Kidney (tissue), 13 donors: ENCODE measurements at regions not wholly inside any gene's neighbourhood (a gene's known extent, or its start where the extent isn't known, plus 50 kb on each side); places are given as distances from the start of the nearest gene placed in this dataset.
A peak's percentile ranks its signal among the peaks of the same experiment; 100 is the strongest.

Source experiments
- DNase-seq, 5 donors: peaks; one replicate each; pipeline ENCODE4 v3.0.0-alpha.2; 2013 to 2020
- FAIRE-seq: peaks from 2 replicates; lab custom pipeline; 2012; peaks lifted over from hg19 to GRCh38; lab: Jason Lieb, UNC
- H3K27ac ChIP-seq, 2 donors: one replicate each; pipeline ENCODE4 v1.7.0; 2013; ENCODE audit warnings: low read depth in 2 of 2, low read length in 2 of 2, inconsistent platforms in 1 of 2
- H3K27me3 ChIP-seq: one replicate; pipeline ENCODE4 v1.7.1; 2013; ENCODE audit warnings: low read length, inconsistent platforms; ENCODE audit not compliant: control insufficient read depth, insufficient read depth
- H3K36me3 ChIP-seq, 3 donors: one replicate each; pipeline versions ENCODE4 v1.7.0 to v1.7.1; 2013; ENCODE audit warnings: low read length in 3 of 3, control low read depth in 1 of 3, inconsistent platforms in 1 of 3; ENCODE audit not compliant: insufficient read depth in 3 of 3, control insufficient read depth in 2 of 3
- H3K4me1 ChIP-seq, 3 donors: one replicate each; pipeline versions ENCODE4 v1.7.0 to v1.7.1; 2013; ENCODE audit warnings: low read length in 3 of 3, inconsistent platforms in 1 of 3, low read depth in 1 of 3; ENCODE audit not compliant: control insufficient read depth in 2 of 3, insufficient read depth in 2 of 3
- H3K4me3 ChIP-seq, 3 donors: one replicate each; pipeline versions ENCODE4 v1.7.0 to v1.8.1; 2013; ENCODE audit warnings: low read length in 3 of 3, control low read depth in 1 of 3, inconsistent platforms in 1 of 3
- H3K9ac ChIP-seq, 3 donors: one replicate each; pipeline versions ENCODE4 v1.7.0 to v1.7.1; 2013; ENCODE audit warnings: low read length in 3 of 3, control low read depth in 1 of 3, inconsistent platforms in 1 of 3
- H3K9me3 ChIP-seq, 3 donors: one replicate each; pipeline versions ENCODE4 v1.7.0 to v1.7.1; 2013; ENCODE audit warnings: low read length in 3 of 3, control low read depth in 1 of 3, inconsistent platforms in 1 of 3; ENCODE audit not compliant: control insufficient read depth in 2 of 3, insufficient read depth in 1 of 3
- intact Hi-C: fragments of 100-400 bp; cut with DNase I; formaldehyde crosslinking; loops from one replicate; pipeline ENCODE4 v1.11.1; 2022
- TF ChIP-seq, protein P1 (sequence below): IDR thresholded peaks from 3 replicates; pipeline ENCODE4 v1.5.1; 2012; ENCODE audit warnings: mild to moderate bottlenecking, moderate library complexity, borderline replicate concordance; ENCODE audit not compliant: insufficient read depth; ENCODE audit errors: extremely low read depth
- donor health status: control.
- donor health status: control.
- donor health status: control.
- donor health status: control.
- donor health status: control.
- donor health status: DM: yes; HTN: yes; CAD: no.
- donor health status: Normal renal cell carcinoma (clear cell type).

- H3K9me3 ChIP-seq = no peaks in the 10 kb centered on the region
- H3K4me1 ChIP-seq = peaks cover 0 to 10% (median 2%) of the 10 kb centered on the region in 3 donors
- H3K4me3 ChIP-seq = no peak overlapping the region
- no peak overlapping the region for H3K9ac ChIP-seq
- DNase-seq (no peak), FAIRE-seq (no peak)
- TF ChIP-seq, protein P1, sequence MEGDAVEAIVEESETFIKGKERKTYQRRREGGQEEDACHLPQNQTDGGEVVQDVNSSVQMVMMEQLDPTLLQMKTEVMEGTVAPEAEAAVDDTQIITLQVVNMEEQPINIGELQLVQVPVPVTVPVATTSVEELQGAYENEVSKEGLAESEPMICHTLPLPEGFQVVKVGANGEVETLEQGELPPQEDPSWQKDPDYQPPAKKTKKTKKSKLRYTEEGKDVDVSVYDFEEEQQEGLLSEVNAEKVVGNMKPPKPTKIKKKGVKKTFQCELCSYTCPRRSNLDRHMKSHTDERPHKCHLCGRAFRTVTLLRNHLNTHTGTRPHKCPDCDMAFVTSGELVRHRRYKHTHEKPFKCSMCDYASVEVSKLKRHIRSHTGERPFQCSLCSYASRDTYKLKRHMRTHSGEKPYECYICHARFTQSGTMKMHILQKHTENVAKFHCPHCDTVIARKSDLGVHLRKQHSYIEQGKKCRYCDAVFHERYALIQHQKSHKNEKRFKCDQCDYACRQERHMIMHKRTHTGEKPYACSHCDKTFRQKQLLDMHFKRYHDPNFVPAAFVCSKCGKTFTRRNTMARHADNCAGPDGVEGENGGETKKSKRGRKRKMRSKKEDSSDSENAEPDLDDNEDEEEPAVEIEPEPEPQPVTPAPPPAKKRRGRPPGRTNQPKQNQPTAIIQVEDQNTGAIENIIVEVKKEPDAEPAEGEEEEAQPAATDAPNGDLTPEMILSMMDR = no peak
- H3K27me3 ChIP-seq = no peaks in the 10 kb centered on the region
- H3K36me3 ChIP-seq = no peaks in the 10 kb centered on the region
- H3K27ac ChIP-seq = no peak overlapping the region
- intact Hi-C loops = no loop called here
These were observed 95.1 kb upstream of the CDH5 start for GRCh38 chr16:66271074-66272060.

DNA sequence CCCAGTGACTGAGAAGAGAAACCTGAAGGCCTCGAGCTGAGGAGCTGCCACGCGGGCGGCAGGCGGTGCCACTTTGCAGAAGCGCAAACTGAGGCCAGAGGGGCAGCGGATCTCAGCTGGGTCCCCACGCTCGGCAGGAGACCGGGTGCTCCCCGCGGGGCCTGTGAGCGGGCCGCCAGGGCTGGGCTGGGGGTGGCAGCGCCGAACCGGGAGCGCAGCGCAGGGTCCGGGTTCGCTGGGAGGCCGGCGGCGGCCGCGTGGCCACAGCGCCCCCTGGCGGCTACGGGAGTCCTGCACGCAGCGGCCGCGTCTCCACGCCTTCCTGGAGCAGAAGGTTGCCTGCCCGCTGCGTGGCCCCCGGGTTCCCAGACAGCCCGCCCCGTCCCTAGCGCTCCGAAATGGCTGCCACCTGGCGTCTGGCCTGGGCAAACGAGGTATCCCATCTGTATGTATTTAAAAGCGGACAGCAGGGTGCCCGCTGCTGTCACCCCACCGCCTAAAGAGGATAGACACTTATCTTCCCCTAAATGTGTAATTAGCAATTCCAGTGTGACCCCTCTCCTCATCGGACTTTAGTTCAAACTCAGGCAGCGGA, 96.1 kb upstream of the CDH5 start:
- H3K4me3 ChIP-seq = peak overlapping the region in 1 of 3 donors; percentile 41
- DNase-seq = peak; percentile 83 to 90 (median 85)
- no peaks in the 10 kb centered on the region for H3K36me3 ChIP-seq
- H3K4me1 ChIP-seq = peaks cover 0 to 10% (median 2%) of the 10 kb centered on the region in 3 donors
- intact Hi-C loops = no loop called here
- peak overlapping the region in 1 of 2 donors; percentile 65 for H3K27ac ChIP-seq
- TF ChIP-seq, protein P1 = peak; percentile 89
- no peaks in the 10 kb centered on the region for H3K9me3 ChIP-seq
- no peak for FAIRE-seq
- H3K27me3 ChIP-seq = no peaks in the 10 kb centered on the region
- no peak overlapping the region for H3K9ac ChIP-seq

DNA sequence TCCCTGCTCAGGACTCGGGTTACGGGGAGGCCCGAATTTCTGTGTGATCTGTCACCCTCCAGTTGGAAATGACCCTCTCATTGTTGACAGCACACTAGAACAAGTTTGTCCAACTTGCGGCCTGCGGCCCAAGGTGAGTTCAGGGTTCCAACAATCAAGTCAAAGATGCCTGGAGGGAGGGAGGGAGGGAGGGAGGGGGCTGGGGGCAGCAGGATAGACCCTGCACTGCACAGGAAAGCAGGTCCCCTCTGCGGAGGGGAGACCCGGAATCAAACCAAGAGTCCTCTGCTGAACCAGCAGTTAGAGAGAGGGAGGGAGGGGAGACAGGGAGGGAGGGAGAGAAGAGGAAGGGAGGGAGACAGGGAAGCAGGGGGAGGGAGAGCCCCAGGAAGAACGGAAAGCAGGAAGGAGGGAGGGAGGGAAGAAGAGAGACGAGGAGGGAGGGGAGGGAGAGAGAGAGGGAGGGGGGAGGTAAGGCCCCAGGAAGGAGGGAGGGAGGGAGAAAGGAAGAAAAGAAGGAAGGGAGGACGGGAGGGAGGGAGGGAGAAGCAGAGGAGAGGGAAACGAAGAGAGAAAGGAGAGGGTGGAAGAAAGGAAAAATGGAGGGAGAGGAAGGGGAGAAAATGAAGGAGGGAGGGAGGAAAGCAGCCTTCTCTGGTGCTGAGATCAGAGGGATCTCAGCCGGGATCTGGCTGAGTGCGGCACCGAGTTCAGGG, 96.7 kb upstream of the CDH5 start:
- H3K4me3 ChIP-seq = peak overlapping the region in 1 of 3 donors; percentile 41
- H3K9ac ChIP-seq = no peak overlapping the region
- H3K4me1 ChIP-seq = peaks cover 0 to 10% (median 2%) of the 10 kb centered on the region in 3 donors
- peak in 4 of 5 donors; percentile 41 to 84 (median 64) for DNase-seq
- H3K27me3 ChIP-seq = no peaks in the 10 kb centered on the region
- H3K9me3 ChIP-seq = no peaks in the 10 kb centered on the region
- no peaks in the 10 kb centered on the region for H3K36me3 ChIP-seq
- TF ChIP-seq, protein P1 = no peak
- intact Hi-C loops = no loop called here
- peak overlapping the region in 1 of 2 donors; percentile 65 for H3K27ac ChIP-seq
- no peak for FAIRE-seq
